ENCODE measurements at regions not wholly inside any gene's neighbourhood (a gene's known extent, or its start where the extent isn't known, plus 50 kb on each side); places are given as distances from the start of the nearest gene placed in this dataset.

- TF ChIP-seq SUZ12 (IDR thresholded peaks at IDR 0.05; ENCODE audit: extremely low read depth, insufficient read depth, insufficient read length) (no peak), ZNF274 (IDR thresholded peaks at IDR 0.05; ENCODE audit: low read depth, low read length) (no peak), YY1 (IDR thresholded peaks at IDR 0.05; ENCODE audit: insufficient read depth, insufficient read length) (no peak)
- no peaks in the 10 kb centered on the region for H3K4me1 ChIP-seq (ENCODE audit: insufficient read depth, insufficient read length)
- H3K36me3 ChIP-seq (ENCODE audit: insufficient read depth, insufficient read length, low read length): no peaks in the 10 kb centered on the region
- no peak for DNase-seq (ENCODE audit: low read depth, low spot score)
- no peak overlapping the region for H3K4me3 ChIP-seq (ENCODE audit: insufficient read length, low read depth)
- H3K9ac ChIP-seq (ENCODE audit: insufficient read length, low read depth): no peak overlapping the region
- H3K9me3 ChIP-seq (ENCODE audit: insufficient read depth, low read length): no peaks in the 10 kb centered on the region
- no peaks in the 10 kb centered on the region for H3K27me3 ChIP-seq (ENCODE audit: insufficient read depth, insufficient read length)
Observed at GRCh38 chr10:52679117-52679516, 93.5 kb downstream of the MBL2 start.

DNA sequence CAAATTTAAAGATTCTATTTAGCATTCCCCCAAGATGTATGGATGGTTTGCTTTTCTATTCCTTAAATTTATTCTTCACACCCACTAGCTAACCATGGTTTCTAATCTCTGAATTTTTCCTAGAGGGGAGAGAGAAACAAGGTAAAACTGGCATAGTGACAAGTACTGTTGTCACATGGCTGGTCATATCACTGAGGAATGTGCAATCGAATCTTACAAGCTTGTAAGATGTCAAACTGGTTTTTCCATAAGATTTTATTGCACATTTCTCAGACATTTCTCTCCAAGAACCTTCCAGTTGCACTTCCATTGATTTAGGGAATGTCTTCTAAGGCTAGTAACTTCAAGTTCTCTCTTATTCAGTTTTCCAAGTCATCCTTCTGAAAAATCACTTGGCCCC, 89.8 kb downstream of the MBL2 start:
- no peaks in the 10 kb centered on the region for H3K9me3 ChIP-seq (ENCODE audit: insufficient read depth, low read length)
- no peaks in the 10 kb centered on the region for H3K4me1 ChIP-seq (ENCODE audit: insufficient read depth, insufficient read length)
- H3K9ac ChIP-seq (ENCODE audit: insufficient read length, low read depth): no peak overlapping the region
- TF ChIP-seq ZNF274 (IDR thresholded peaks at IDR 0.05; ENCODE audit: low read depth, low read length) (no peak), SUZ12 (IDR thresholded peaks at IDR 0.05; ENCODE audit: extremely low read depth, insufficient read depth, insufficient read length) (no peak), YY1 (IDR thresholded peaks at IDR 0.05; ENCODE audit: insufficient read depth, insufficient read length) (no peak)
- no peaks in the 10 kb centered on the region for H3K36me3 ChIP-seq (ENCODE audit: insufficient read depth, insufficient read length, low read length)
- no peaks in the 10 kb centered on the region for H3K27me3 ChIP-seq (ENCODE audit: insufficient read depth, insufficient read length)
- DNase-seq (ENCODE audit: low read depth, low spot score): no peak
- H3K4me3 ChIP-seq (ENCODE audit: insufficient read length, low read depth): no peak overlapping the region

DNA sequence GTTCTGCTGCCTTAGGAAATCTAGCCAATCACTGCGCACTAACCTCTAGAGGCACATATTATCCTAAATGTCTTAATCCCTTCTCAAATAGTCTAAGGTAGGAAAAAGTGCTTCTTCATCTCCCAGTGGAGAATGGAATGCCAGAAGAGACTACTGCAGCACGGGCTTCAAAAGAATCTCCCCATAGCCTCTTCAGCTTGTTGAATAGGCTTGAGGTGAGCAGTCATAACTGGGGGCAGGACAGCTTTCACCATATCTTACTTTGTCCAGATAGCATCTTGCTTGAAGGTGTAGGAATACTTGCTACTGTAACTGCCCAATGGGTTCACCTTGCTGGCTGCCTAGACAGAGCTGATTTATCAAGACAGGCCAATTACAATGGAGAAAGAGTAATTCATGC, 88.8 kb downstream of the MBL2 start:
- no peak for DNase-seq (ENCODE audit: low read depth, low spot score)
- H3K4me3 ChIP-seq (ENCODE audit: insufficient read length, low read depth): no peak overlapping the region
- no peaks in the 10 kb centered on the region for H3K27me3 ChIP-seq (ENCODE audit: insufficient read depth, insufficient read length)
- no peak overlapping the region for H3K9ac ChIP-seq (ENCODE audit: insufficient read length, low read depth)
- H3K4me1 ChIP-seq (ENCODE audit: insufficient read depth, insufficient read length): no peaks in the 10 kb centered on the region
- no peaks in the 10 kb centered on the region for H3K9me3 ChIP-seq (ENCODE audit: insufficient read depth, low read length)
- no peaks in the 10 kb centered on the region for H3K36me3 ChIP-seq (ENCODE audit: insufficient read depth, insufficient read length, low read length)
- TF ChIP-seq YY1 (IDR thresholded peaks at IDR 0.05; ENCODE audit: insufficient read depth, insufficient read length) (no peak), ZNF274 (IDR thresholded peaks at IDR 0.05; ENCODE audit: low read depth, low read length) (no peak), SUZ12 (IDR thresholded peaks at IDR 0.05; ENCODE audit: extremely low read depth, insufficient read depth, insufficient read length) (no peak)

GRCh38 chr10:52688899-52689298, 83.7 kb downstream of the MBL2 start:
- no peaks in the 10 kb centered on the region for H3K4me1 ChIP-seq (ENCODE audit: insufficient read depth, insufficient read length)
- H3K36me3 ChIP-seq (ENCODE audit: insufficient read depth, insufficient read length, low read length): no peaks in the 10 kb centered on the region
- no peaks in the 10 kb centered on the region for H3K9me3 ChIP-seq (ENCODE audit: insufficient read depth, low read length)
- no peaks in the 10 kb centered on the region for H3K27me3 ChIP-seq (ENCODE audit: insufficient read depth, insufficient read length)
- H3K4me3 ChIP-seq (ENCODE audit: insufficient read length, low read depth): no peak overlapping the region
- no peak for DNase-seq (ENCODE audit: low read depth, low spot score)
- no peak overlapping the region for H3K9ac ChIP-seq (ENCODE audit: insufficient read length, low read depth)
- TF ChIP-seq ZNF274 (IDR thresholded peaks at IDR 0.05; ENCODE audit: low read depth, low read length): no peak
- TF ChIP-seq YY1 (IDR thresholded peaks at IDR 0.05; ENCODE audit: insufficient read depth, insufficient read length): no peak
- TF ChIP-seq SUZ12 (IDR thresholded peaks at IDR 0.05; ENCODE audit: extremely low read depth, insufficient read depth, insufficient read length): no peak

GRCh38 chr10:52696232-52696631, 76.4 kb downstream of the MBL2 start:
- DNase-seq (ENCODE audit: low read depth, low spot score): no peak
- Histone ChIP-seq H3K9me3 (ENCODE audit: insufficient read depth, low read length) (no peaks in the 10 kb centered on the region), H3K9ac (ENCODE audit: insufficient read length, low read depth) (no peak overlapping the region), H3K4me1 (ENCODE audit: insufficient read depth, insufficient read length) (no peaks in the 10 kb centered on the region), H3K27me3 (ENCODE audit: insufficient read depth, insufficient read length) (no peaks in the 10 kb centered on the region), H3K4me3 (ENCODE audit: insufficient read length, low read depth) (no peak overlapping the region), H3K36me3 (ENCODE audit: insufficient read depth, insufficient read length, low read length) (no peaks in the 10 kb centered on the region)
- TF ChIP-seq SUZ12 (IDR thresholded peaks at IDR 0.05; ENCODE audit: extremely low read depth, insufficient read depth, insufficient read length) (no peak), ZNF274 (IDR thresholded peaks at IDR 0.05; ENCODE audit: low read depth, low read length) (no peak), YY1 (IDR thresholded peaks at IDR 0.05; ENCODE audit: insufficient read depth, insufficient read length) (no peak)

DNA sequence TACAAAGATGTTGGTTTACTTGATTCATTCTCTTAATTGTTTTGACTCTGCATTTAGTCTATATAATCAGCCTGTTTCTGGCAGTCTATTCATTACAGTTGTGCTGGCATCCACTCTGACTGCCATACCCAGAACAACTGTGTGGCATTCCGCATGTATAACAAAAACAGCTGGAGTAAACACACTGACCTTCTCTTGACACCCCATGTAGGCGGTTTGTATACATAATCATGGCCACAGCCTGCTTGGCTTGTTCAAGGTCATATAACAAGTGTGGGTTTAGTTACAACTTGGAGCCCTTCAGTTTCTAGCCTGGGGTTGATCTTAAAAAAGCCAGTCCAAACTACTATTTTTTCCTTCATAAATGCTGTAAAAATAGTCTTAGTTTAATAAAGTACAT, 70.9 kb downstream of the MBL2 start:
- TF ChIP-seq SUZ12 (IDR thresholded peaks at IDR 0.05; ENCODE audit: extremely low read depth, insufficient read depth, insufficient read length) (no peak), ZNF274 (IDR thresholded peaks at IDR 0.05; ENCODE audit: low read depth, low read length) (no peak), YY1 (IDR thresholded peaks at IDR 0.05; ENCODE audit: insufficient read depth, insufficient read length) (no peak)
- Histone ChIP-seq H3K36me3 (ENCODE audit: insufficient read depth, insufficient read length, low read length) (no peaks in the 10 kb centered on the region), H3K4me3 (ENCODE audit: insufficient read length, low read depth) (no peak overlapping the region), H3K4me1 (ENCODE audit: insufficient read depth, insufficient read length) (no peaks in the 10 kb centered on the region), H3K9me3 (ENCODE audit: insufficient read depth, low read length) (no peaks in the 10 kb centered on the region), H3K27me3 (ENCODE audit: insufficient read depth, insufficient read length) (no peaks in the 10 kb centered on the region), H3K9ac (ENCODE audit: insufficient read length, low read depth) (no peak overlapping the region)
- DNase-seq (ENCODE audit: low read depth, low spot score): no peak

GRCh38 chr10:52703451-52703850, 69.1 kb downstream of the MBL2 start:
- H3K9me3 ChIP-seq (ENCODE audit: insufficient read depth, low read length): no peaks in the 10 kb centered on the region
- no peaks in the 10 kb centered on the region for H3K36me3 ChIP-seq (ENCODE audit: insufficient read depth, insufficient read length, low read length)
- H3K4me3 ChIP-seq (ENCODE audit: insufficient read length, low read depth): no peak overlapping the region
- TF ChIP-seq YY1 (IDR thresholded peaks at IDR 0.05; ENCODE audit: insufficient read depth, insufficient read length) (no peak), ZNF274 (IDR thresholded peaks at IDR 0.05; ENCODE audit: low read depth, low read length) (no peak), SUZ12 (IDR thresholded peaks at IDR 0.05; ENCODE audit: extremely low read depth, insufficient read depth, insufficient read length) (no peak)
- DNase-seq (ENCODE audit: low read depth, low spot score): no peak
- no peaks in the 10 kb centered on the region for H3K4me1 ChIP-seq (ENCODE audit: insufficient read depth, insufficient read length)
- no peak overlapping the region for H3K9ac ChIP-seq (ENCODE audit: insufficient read length, low read depth)
- H3K27me3 ChIP-seq (ENCODE audit: insufficient read depth, insufficient read length): no peaks in the 10 kb centered on the region

- H3K4me1 ChIP-seq (ENCODE audit: insufficient read depth, insufficient read length): no peaks in the 10 kb centered on the region
- DNase-seq (ENCODE audit: low read depth, low spot score): no peak
- no peak for TF ChIP-seq YY1 (IDR thresholded peaks at IDR 0.05; ENCODE audit: insufficient read depth, insufficient read length)
- no peak for TF ChIP-seq SUZ12 (IDR thresholded peaks at IDR 0.05; ENCODE audit: extremely low read depth, insufficient read depth, insufficient read length)
- no peak for TF ChIP-seq ZNF274 (IDR thresholded peaks at IDR 0.05; ENCODE audit: low read depth, low read length)
- no peak overlapping the region for H3K4me3 ChIP-seq (ENCODE audit: insufficient read length, low read depth)
- no peak overlapping the region for H3K9ac ChIP-seq (ENCODE audit: insufficient read length, low read depth)
- H3K9me3 ChIP-seq (ENCODE audit: insufficient read depth, low read length): no peaks in the 10 kb centered on the region
- H3K36me3 ChIP-seq (ENCODE audit: insufficient read depth, insufficient read length, low read length): no peaks in the 10 kb centered on the region
- no peaks in the 10 kb centered on the region for H3K27me3 ChIP-seq (ENCODE audit: insufficient read depth, insufficient read length)
Observed at GRCh38 chr10:52703898-52704297, 68.7 kb downstream of the MBL2 start.
